22Rv1 (cell line): ENCODE measurements at regions not wholly inside any gene's neighbourhood (a gene's known extent, or its start where the extent isn't known, plus 50 kb on each side); places are given as distances from the start of the nearest gene placed in this dataset.

ENCODE experiments used
- H3K27ac ChIP-seq: fragments of 450-650 bp; 2 replicates; pipeline ENCODE4 v1.5.1; 2017
- ZFX ChIP-seq: fragments of 450-650 bp; IDR thresholded peaks from 2 replicates; pipeline ENCODE4 v1.6.1; 2017; ENCODE audit warnings: antibody characterized with exemption, borderline replicate concordance
- TF ChIP-seq, protein P1 (sequence below): fragments of 450-650 bp; IDR thresholded peaks from 2 replicates; pipeline ENCODE4 v1.5.1; 2017; ENCODE audit warnings: mild to moderate bottlenecking

GRCh38 chr2:144583381-144583729, 63.4 kb upstream of the ZEB2 start:
- no peak overlapping the region for H3K27ac ChIP-seq
- TF ChIP-seq, protein P1, sequence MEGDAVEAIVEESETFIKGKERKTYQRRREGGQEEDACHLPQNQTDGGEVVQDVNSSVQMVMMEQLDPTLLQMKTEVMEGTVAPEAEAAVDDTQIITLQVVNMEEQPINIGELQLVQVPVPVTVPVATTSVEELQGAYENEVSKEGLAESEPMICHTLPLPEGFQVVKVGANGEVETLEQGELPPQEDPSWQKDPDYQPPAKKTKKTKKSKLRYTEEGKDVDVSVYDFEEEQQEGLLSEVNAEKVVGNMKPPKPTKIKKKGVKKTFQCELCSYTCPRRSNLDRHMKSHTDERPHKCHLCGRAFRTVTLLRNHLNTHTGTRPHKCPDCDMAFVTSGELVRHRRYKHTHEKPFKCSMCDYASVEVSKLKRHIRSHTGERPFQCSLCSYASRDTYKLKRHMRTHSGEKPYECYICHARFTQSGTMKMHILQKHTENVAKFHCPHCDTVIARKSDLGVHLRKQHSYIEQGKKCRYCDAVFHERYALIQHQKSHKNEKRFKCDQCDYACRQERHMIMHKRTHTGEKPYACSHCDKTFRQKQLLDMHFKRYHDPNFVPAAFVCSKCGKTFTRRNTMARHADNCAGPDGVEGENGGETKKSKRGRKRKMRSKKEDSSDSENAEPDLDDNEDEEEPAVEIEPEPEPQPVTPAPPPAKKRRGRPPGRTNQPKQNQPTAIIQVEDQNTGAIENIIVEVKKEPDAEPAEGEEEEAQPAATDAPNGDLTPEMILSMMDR: no peak
- no peak for TF ChIP-seq ZFX

DNA sequence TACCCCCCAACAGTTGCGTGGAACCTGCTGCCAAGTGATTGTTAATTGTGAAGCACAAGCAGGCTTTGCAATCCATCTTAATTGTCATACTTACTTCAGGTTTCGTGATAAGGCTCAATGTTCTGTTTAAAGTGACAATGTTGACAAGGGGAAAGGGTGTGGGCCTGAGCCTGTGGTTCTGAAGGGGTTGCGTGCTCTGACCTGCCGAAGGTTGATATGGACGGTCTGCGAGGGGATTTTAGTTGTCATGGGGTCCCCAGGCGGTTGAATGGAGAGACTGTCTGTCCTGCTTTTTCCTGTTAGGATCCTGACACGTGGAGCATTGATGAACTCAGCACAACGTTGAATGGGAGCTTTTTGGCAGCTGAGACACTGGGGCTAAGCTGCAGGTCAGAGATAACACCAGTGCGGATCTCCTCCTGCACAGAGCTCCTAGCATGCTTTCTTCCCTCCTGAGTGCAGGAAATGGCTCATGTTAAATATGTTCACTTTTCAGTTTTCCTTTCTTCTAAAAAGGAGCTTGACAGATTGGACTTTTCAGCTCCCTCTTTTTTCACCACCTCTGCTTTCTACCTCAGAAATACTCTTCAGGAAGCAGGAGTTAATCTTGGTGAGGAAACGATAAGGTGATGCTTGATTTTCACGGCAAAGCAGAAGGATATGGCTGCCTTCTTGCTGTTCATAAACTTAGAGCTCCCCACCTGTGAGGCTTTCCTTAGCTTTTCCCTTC, 62.9 kb upstream of the ZEB2 start:
- no peak overlapping the region for H3K27ac ChIP-seq
- TF ChIP-seq, protein P1: no peak
- TF ChIP-seq ZFX: no peak

GRCh38 chr2:144580521-144581161, 60.7 kb upstream of the ZEB2 start:
- no peak for TF ChIP-seq ZFX
- TF ChIP-seq, protein P1: no peak
- H3K27ac ChIP-seq: no peak overlapping the region

GRCh38 chr2:144579556-144579955, 59.6 kb upstream of the ZEB2 start:
- no peak overlapping the region for H3K27ac ChIP-seq
- TF ChIP-seq, protein P1: no peak
- no peak for TF ChIP-seq ZFX

GRCh38 chr2:144578099-144578498, 58.2 kb upstream of the ZEB2 start:
- no peak overlapping the region for H3K27ac ChIP-seq
- TF ChIP-seq ZFX: no peak
- TF ChIP-seq, protein P1: no peak

GRCh38 chr2:144572977-144573376, 53.1 kb upstream of the ZEB2 start:
- H3K27ac ChIP-seq: no peak overlapping the region
- no peak for TF ChIP-seq ZFX
- TF ChIP-seq, protein P1: no peak

DNA sequence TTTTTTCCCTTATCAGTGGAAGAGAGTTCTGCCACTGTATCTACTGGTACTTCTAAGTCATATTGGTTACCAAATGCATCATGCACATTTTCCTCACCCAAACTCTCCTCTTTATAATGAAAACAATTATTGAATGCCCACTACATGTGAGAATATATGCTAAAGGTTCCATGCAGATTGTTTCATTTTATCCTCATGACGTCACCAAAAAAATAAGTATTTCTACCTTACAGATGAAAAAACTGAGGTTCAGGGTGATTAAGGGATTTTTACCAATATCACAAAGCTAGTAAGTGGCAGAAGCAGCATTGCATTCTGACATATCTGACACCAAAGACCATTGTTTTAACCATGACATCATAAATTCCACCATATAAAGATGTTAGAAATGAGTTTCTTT, 51.9 kb upstream of the ZEB2 start:
- no peak overlapping the region for H3K27ac ChIP-seq
- no peak for TF ChIP-seq ZFX
- TF ChIP-seq, protein P1: no peak
